Ramos (cell line): ENCODE measurements at regions not wholly inside any gene's neighbourhood (a gene's known extent, or its start where the extent isn't known, plus 50 kb on each side); places are given as distances from the start of the nearest gene placed in this dataset.

Experiments
- in situ Hi-C: fragments of 300-500 bp; cut with MboI; formaldehyde crosslinking; loops from one replicate; pipeline ENCODE4 v1.14.3; 2022; ENCODE audit warnings: low sequenced_read_pairs; ENCODE audit not compliant: unreplicated experiment

DNA sequence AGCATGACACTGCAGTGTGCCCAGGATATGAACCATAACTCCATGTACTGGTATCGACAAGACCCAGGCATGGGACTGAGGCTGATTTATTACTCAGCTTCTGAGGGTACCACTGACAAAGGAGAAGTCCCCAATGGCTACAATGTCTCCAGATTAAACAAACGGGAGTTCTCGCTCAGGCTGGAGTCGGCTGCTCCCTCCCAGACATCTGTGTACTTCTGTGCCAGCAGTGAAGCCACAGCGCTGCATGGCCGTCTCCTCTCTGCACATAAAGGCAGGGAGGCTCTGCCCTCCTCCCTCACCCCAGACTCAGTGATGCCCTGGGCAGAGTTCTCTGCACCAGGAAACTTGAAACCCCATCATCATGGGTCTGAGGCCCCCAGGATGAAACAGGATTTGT, 70.7 kb upstream of the PRSS58 start:
- in situ Hi-C loops, result no loop called here

DNA sequence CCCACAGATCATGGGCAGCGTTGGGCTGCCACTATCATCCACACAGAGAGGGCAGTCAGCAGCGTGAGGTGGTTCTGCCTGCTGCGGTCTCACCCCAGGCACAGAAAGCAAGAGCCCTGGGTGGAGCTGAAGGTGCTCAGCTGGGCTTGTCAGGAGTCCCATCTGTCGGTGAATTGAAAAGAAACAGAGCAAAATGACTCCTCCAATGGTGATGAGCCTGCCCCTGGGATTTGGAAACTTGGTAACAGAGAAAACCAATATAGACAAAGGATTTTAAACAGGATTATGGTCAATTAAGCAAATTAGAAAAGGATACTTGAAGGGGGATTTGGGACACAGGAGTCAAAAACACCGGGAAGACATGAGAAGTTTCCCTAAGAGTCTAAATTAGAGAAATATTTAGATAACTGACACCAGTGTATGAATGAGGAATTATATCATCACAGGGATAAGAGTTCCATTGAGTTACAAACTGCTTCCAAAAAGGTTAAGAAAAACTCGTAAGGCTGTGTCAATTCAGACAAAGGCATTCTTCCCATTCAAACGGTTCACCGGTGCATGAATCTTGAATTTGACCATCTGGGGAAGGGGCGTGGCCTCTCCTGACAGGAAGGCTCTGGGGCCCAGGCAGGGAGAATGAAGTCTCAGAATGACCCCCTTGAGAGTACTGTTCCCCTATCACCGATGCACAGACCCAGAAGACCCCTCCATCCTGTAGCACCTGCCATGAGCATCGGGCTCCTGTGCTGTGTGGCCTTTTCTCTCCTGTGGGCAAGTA, 70.0 kb upstream of the PRSS58 start:
- in situ Hi-C loops, result no loop called here

DNA sequence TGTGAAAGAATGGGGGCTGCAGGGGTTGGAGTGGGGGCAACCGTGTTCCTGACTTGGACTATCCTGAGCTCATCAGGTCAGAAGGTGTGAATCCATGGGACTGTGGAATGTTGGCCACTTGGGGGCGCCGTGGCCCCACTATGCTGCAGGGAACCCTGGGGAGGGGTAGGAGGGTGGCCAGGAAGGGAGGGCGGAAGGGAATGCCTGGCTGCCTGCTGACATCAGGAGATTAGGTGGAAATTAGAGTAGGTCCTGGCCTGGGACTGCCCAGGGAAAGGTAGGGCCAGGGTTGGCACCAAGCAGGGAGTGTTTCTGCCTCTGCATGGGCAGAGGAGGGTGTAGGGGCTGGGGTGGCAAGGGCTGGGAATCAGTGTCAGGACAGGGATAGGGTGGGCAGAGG, 65.8 kb upstream of the PRSS58 start:
- in situ Hi-C loops, result no loop called here

DNA sequence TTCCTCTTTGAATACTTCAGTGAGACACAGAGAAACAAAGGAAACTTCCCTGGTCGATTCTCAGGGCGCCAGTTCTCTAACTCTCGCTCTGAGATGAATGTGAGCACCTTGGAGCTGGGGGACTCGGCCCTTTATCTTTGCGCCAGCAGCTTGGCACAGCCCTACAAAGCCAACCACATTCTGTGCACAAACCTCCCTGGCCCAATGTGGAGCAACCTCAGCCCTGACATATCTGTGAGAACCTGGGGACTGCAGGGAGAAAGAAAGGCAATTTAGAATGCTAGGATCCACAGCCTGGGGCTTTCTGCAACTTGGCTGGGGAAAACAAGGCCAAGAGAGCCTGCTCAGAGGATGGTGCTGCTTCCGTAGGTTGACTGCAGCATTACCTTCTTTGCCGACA, 63.5 kb upstream of the PRSS58 start:
- in situ Hi-C loops, result no loop called here

DNA sequence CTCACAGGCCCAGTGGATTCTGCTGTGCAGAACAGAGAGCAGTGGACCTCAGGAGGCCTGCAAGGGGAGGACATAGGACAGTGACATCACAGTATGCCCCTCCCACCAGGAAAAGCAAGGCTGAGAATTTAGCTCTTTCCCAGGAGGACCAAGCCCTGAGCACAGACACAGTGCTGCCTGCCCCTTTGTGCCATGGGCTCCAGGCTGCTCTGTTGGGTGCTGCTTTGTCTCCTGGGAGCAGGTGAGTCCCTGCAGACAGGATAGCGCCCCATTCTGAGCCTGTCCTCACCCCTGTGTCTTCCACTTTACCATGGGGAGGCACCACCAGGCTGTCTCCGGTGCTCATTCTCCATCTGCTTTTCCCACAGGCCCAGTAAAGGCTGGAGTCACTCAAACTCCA, 63.0 kb upstream of the PRSS58 start:
- in situ Hi-C loops, result no loop called here

DNA sequence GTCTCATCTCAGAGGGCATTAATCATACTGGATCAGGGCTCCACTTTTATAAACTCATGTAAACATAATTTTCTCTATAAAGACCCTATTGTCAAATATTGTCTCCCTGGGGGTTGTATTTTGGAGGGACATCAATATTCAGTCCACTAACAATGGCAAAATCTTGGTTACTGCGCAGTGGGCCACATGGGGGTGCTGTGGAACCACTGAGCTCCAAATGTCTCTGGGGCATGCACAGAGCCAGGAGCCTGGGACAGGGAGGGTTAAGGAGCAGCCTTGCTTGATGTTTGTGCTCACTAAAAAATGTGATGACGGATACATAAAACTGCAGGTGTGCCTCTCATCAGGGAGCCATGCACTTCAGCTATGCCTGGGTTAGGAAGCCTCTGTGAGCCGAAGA, 62.1 kb upstream of the PRSS58 start:
- in situ Hi-C loops, result no loop called here

DNA sequence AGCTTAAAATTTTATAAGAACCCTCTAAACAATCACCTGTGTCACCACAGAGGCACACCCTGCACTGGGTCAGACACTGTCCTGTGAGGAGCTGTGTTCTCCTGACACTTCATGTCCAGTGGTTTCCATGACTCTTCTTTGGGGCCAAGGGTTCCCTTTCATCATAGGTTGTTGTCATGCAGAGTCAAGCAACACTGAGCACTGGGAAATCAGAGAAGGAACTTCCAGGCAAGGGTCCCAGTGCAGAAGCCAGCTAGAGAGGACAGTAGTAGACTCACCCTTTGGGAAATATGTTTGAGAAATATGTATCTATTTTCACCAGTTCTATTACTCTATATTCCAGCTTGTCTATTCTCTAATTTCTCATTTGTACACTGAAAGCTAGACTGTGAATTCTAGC, 56.4 kb upstream of the PRSS58 start:
- in situ Hi-C loops, result no loop called here

DNA sequence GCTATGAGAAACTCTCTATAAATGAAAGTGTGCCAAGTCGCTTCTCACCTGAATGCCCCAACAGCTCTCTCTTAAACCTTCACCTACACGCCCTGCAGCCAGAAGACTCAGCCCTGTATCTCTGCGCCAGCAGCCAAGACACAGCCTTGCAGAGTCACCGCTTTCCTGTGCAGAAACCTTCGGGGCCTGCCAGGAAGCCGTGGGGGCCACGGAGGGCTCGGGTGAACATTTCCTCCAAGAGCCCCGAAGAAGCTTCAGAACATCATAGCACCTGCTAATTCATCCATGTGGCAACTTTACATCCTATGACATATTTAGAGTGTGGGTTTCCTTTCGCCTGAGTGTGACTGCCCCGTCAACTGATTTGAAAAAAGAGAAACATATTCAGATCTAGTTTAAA, 55.7 kb upstream of the PRSS58 start:
- in situ Hi-C loops, result no loop called here

DNA sequence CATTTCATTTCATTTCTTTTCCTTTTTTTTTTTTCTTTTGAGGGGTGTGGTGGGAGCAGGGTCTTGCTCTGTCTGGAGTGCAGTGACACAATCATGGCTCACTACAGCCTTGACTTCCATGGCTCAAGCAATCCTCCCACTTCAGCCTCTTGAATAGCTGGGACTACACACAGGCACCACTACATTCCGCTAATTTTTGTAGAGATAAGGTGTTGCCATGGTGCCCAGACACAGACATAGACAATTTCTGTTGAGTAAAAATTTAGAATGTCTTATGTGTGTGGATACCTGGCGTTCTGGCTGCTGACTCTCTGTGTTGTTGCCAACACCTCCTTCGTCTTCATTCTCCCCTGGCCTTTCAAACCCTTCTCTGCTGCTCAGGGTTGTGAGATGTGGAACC, 54.0 kb upstream of the PRSS58 start:
- in situ Hi-C loops, result no loop called here

DNA sequence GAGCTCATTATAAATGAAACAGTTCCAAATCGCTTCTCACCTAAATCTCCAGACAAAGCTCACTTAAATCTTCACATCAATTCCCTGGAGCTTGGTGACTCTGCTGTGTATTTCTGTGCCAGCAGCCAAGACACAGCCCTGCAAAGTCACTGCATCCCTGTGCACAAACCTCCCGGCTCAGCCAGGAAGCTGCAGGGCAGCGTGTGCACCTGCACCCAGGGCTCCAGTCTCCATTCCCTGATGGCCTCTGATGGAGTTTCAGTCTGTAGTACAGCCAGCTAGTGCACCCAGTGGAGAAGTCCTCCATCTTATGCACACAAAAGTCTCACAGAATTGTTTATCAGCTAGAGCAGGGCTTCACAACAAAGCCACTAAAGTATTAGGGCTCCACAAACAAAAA, 51.1 kb upstream of the PRSS58 start:
- in situ Hi-C loops, result no loop called here

DNA sequence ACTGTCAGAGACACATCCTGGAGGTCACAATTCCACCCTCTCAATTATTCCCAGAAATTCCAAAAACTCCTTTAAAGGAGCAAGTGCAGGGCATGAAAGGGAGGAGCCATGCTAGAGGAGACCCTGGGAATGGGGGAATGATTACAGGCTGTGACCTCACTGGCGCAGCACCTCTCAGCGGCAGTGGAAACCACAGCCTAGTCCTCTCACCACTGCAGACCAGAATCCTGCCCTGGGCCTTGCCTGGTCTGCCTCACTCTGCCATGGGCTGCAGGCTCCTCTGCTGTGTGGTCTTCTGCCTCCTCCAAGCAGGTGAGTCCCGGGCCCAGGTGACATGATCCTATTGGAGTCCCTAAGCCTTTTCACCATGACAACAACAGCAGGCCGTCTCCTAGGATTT, 50.5 kb upstream of the PRSS58 start:
- in situ Hi-C loops, result no loop called here
